ENCODE measurements at regions not wholly inside any gene's neighbourhood (a gene's known extent, or its start where the extent isn't known, plus 50 kb on each side); places are given as distances from the start of the nearest gene placed in this dataset.

DNA sequence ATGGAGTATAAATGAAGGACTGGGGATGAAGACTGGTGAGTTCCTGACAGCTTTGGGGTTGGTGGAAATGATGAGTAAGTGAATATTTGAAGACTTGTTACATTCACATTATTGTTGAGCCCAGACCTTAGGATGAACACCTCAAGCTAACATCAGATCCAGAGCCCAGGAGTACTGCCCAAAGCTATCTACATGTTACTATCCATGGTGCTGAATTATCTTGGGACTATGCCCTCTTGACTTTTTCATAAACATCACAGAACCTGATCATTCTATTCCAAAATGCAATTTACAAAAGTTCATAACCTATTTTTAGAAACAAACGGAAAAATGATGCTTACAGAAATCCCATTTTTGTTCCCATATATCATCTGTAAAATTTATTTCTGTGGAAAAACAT, 613.3 kb downstream of the TUSC7 start:
- DNase-seq = no peak

DNA sequence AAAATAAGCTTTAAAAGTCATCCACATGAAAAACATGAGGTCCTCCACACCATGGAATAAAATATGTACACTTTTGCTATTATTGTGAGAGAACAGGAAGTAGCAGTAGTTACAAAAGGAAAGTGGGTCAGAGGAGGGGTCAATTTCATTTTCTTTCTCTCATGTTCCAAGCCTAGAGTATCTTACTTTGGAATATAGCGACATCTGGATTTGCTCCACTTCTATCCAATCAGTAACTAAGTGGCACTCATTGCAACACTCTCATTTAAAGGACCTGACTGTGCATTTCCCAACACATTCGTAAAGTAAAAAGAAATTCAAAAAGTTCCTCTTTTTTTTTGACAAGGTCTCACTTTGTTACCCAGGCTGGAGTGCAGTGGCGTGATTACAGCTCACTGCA, 637.3 kb downstream of the TUSC7 start:
- no peak for DNase-seq

DNA sequence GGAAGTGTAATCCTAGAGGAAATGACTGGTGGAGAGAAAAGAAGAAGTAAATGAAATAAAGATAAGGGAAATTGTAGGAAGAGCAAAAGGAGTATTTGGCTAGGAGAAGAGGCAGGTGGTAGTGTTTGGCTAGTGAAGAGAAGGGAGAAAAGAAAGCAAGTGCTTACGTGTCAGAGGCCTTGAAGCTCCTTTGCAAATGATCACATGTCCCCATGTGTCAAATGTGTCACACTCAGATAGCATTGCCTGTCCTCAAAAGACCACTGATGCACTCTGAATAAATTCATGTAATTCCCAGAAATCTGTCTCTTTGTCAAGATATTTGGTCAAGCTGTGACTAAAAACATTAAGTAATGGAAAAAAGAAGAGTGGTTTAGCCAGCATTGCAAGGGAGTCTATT, 639.3 kb downstream of the TUSC7 start:
- DNase-seq = no peak

DNA sequence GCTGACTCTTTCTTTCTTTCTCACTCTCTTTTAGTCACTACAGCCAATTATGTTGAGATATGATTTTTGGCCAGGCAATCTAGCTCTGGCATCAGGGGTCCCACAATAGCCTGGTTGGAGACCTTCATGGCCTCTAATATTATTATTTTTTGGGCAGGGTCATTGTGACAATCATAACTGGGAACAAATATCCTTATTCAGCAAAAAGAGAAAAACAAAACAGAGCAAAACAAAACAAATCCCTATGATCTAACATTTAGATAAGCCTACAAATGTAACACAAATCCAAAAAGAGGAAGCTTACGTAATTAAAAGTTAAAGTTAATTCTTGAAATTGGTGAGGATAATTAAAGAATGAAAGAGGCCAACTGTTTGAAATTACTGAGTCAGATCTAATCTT, 640.0 kb downstream of the TUSC7 start:
- DNase-seq = no peak

DNA sequence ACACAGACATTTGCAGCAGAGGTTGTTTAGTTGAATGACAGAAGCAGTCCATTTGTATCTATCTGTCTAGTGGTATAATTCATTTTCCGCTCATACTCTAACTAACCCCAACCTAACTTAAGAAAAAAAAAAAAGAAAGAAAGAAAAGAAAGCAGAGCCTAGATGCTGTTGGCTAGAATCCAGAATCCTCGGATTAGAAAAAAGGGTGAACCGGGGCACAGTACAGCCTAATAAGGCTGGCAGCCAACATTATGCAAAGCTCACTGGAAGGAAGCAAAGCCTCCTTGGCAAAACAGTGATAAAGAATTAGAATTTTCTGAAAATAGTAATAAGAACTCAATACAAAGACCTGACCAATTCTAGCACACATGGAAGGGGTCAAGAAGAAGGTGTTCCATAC, 640.8 kb downstream of the TUSC7 start:
- no peak for DNase-seq

DNA sequence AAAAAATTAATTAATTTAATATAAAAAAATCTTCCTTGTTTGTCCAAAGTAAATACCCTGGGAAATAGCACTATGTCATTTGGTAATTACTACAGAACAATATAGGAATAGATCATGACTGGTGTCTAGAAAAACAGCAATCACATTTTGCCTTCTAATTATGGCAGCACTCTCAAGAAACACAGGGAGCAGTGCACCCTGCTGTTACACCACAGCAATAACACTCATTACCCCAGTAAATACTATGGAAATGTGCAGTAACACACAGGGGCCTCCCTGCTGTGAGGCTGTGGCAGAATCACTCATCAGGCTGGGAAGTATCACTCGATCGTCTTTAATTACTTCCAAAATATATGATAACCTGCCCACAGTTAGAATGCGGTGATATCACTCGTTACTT, 646.0 kb downstream of the TUSC7 start:
- no peak for DNase-seq

DNA sequence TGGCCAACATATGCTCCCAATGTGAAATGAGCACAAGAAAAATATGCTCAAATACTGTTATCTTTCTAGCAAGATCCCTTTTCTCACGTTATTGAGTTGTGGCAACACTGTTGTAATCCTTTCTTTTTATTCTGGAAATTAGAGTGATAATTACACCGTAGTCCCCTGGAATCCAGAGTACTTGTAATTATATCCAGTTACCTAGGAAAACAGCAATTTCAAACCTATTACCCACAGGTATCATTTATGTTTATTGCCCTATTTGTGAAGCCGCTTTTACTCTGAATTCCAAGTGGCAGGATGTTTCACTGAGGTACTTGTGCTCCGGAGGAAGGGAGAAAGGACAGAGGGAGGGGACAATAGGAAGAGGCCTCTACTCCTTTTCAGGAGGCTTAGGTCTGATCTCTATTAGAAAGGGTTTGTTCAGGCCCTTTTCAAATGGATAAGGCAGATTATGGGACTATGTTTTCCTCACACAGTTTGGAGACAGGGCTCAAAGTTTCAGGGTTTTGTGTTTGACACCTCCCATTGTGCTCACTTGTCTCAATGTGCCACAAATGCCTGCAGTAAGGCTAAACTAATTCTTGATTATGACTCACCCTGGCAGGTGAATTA, 646.6 kb downstream of the TUSC7 start:
- DNase-seq = no peak

DNA sequence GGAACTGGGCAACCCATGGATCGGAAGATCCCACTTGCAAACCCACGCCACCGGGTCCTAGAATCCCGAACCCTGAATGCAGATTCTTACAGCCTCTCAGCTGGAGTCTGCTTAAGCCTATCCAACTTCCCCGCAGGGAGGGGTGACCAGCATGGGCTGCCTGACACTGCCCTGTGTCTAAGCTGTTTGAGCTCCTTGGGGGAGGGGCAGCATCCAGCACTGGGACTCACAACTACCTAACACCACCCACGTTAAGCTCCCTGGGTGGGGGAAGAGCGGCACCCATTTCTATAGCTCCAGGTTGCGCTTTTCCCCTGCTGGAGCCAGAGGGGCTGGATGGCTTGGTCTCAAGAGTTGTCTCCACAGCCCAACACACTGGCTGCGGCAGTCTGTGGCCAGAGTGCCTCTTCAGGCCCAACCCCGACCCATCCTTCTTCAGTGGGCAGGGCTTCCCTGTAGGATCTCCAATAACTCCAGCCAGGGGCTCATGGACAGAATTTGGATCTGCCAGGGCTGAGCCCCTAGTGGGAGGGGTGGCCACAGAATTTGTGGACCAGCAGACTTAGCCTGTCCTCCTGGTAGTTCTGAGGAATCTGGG, 649.2 kb downstream of the TUSC7 start:
- DNase-seq = no peak

DNA sequence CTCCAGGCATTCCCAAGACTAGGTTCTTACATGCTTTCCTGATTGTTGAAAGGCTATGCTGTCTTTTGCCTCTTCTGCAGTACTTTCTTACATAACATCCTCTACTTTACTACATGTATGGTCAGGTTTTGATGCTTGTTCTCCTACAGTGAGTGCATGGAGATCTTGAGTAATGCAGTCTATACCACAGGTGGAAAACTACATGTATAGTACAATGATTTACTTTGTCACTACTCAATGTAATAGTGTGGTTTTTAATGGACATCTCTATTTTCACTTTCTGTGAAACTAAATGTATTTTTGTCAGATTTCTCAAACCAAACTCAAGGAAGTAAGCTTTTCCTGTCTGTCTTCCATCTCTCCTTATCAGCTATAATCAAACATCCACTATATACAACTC, 657.0 kb downstream of the TUSC7 start:
- no peak for DNase-seq

DNA sequence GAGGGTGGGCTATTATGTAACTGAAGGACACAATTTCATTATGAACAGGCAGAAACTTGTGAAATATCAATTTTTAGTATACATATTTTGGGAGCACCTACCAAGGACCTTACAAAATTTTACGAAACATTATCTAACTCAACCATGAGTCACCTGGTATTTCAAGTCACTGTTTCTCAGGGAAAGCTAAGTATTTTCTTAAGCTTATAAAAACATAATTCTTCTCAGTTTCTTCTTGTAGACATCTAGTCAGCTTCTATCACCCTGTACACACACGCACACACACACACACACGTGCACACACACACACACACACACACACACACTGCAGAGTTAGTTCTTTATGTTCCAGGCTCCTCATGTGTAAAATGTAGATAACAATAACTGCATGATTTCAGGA, 658.3 kb downstream of the TUSC7 start:
- DNase-seq = no peak

DNA sequence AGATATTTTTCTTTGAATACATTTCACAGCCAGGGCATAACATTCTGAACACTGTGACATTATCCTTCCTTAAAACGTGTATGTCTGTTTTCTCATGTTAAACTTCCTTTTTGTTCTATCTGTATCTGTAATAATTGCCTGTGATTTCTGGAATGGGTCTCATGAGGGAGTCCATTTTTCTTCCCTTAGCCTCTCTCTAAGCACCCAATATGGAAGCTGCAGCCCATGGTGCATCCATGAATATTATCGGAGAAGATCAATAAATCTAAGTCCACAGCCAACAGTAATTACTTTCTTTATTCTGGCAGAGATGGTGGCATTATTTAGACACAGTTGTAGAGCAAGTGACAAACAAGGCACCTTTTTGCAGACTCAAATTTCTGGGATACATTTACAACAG, 671.1 kb downstream of the TUSC7 start:
- DNase-seq = no peak

DNA sequence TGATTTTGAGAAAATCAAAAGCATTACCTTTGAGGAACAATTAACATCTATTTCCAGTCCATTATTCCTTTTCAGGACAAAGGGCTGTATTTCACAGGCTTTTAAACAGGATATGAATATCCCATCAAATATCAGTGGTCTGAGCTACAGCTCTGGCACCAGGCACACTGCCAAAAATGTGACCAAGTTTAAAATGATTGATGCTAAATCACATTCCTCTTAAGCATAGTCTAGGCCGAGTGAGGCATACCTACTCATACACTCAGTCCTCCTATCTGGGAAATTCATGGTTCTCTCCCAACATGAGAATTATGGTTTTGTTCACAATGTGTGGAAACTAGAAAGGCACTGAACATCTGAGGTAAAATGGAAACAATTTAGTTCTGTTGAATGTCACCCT, 683.5 kb downstream of the TUSC7 start:
- no peak for DNase-seq

DNA sequence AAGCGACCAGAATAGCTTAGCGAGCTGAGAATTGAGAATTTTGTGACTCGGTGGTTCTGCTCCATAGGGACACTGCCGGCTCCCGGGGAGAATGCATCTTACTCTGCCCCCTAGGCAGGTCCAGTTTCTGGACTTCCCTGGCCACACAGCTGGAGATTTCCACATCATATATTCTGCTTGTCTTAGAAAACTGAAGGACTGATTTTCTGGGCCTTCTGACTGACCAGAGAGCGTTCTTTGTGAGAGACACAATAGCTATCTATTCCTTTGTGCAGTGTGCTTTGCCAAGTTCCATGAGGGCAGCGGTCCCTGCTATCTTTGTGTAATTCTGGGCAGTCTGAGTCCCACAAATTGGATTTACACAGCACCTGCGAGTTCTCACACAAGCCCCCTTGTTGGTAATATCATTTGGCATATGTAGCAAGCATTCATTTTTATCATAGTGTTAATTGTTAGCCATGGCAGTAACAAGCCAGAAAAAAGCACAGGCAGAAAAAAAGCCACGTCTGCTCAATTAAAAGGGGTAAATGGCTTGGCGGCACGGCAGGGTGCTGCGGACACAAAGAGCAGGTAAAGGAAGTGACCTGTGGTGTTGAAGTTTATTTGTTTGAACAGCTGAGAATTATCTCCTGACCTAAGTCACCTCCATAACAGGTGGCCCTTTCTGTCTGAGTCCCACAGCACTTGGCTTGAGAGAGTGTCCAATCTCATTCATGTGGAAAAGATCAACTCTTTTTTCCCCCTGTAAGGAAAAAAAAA, 688.7 kb downstream of the TUSC7 start:
- no peak for DNase-seq

DNA sequence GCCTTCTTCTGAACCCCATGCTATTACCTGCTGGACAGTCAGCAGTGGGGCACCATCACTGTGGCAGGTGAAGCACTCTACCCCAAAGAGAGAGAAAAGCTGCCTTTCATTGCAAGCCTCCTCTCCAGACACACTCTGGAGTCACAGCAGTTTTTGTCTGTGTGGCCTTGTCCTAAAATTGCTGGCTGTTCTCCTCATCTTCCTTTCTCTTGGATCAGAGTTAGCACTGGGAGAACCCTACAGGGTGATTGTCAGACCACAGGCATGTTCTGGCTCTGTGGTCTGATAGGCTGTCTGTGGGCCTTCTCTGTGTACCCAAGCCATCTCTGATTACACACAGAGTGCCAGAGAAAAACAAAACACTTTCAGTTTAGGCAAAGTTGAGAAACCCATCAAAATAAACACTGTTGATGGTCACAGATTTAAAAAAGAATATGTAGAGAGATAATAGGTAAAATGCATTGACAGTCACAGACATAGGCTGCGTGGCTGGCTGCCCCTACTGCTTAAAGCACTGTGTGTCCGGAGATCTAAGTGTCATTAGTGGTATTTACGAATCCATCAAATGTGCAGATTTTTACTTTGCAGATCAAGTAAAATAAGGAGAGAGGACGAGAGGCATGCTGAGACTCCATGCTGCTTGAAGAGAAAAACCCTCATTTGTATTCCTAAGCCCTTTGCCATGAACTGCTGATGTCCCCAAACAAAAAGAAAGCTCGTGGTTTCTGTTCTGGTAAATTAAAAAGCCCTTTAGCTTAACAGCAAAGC, 689.9 kb downstream of the TUSC7 start:
- no peak for DNase-seq

DNA sequence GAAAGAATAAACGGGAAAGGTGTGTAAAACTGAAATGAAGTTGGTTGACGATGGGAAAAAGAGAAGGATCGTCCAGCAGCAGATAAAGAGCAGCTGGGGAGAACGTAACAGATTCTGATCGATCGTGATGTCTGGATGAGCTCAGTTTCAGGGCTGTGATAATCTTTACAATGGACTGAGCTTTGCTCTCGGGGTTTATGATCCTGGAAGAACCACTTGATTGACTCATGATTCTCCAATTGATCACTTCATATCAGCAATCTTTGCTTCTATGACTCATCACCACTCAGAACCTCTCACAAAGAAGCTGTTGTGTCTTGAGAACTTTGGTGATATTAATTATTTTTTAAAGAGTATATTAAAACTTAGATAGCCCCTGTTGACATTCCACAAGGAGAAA, 690.7 kb downstream of the TUSC7 start:
- no peak for DNase-seq

DNA sequence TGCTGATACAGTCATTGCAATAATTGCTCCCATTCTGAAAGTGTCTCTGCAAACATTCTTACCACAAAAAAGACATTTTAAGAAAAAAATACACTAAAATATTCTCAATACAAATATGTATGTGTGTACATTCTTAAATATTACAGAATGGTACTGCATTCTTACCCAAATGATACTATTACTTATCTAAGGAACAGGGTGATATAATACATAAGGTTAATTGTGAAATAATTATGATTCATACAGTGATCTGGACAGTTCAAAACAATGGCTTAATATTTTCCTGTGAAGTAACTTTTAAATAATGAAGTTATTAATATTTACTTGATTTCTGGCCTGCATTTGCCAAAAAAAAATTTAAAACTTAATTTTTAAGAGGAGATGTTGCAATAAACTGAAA, 694.6 kb downstream of the TUSC7 start:
- DNase-seq = no peak

DNA sequence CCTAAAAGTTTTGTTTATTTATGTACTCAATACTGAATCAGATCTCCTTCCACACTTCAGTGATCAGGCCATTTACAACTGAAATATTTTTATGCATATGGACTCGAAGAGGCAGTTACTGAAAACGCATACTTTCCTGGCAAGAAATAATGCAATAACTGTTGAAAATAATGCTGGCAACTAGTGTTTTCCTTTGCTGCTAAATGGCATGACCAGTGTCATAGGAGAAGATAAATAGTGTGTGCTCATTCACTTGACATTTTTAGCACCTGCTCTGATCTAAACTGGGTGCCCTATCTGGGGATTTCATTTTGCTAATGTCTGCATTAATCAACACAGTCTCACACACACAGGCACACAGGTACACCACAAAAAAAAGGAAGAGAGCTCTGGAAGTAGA, 695.2 kb downstream of the TUSC7 start:
- DNase-seq = no peak

DNA sequence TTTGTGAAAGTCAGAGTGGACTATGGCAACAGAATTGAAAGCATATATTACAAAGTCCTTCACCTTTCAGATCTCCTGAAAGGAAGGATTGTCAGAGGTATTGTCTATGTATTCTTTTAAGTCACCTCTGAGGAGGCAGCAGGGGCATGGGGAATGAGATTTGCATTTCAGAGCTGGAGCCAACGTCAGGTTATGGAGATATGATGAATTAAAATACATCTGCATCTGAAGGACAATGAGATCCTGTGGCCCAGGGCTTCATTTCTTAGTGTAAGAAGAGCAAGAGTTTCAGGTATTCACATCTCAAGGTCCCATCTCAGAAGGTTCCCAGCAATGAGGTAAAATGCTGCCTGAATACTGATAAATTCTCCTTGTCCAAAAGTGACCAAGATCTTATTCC, 695.8 kb downstream of the TUSC7 start:
- no peak for DNase-seq

DNA sequence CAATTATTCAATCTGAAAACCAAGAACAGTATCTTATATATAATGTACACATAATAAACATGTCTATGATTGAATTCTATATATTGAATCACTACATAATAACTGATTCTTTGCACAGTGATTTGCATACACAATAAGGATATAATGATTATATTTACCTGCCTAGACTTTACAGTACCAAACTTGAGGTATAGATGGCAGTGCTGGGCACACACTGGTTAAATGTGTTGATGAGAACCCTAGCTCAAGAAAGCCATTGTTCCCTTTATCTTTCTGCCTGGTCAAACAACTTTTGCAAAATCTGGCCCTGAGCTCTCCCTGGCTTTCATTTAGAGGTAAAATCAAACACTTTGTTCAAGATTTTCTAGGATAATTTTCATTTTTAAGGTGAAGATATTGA, 697.7 kb downstream of the TUSC7 start:
- DNase-seq = no peak

DNA sequence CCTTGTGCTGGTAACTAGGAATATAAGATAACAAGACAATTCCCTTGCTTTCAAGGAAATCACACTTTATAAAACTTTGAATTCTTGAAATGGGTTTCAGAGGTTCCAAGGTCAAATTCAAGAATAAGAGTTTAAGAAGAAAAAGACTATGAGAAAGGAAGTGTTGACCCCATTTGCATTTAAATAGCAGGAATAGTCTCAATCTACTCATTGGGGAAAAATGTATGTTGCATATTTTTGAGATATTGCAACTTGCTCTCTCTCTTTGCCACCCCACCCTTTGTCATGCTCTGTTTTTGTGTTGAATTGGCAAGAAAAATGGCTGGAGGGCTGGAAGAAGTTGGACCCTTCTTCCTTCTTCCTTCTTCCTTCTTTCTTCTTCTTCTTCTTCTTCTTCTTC, 699.2 kb downstream of the TUSC7 start:
- no peak for DNase-seq

DNA sequence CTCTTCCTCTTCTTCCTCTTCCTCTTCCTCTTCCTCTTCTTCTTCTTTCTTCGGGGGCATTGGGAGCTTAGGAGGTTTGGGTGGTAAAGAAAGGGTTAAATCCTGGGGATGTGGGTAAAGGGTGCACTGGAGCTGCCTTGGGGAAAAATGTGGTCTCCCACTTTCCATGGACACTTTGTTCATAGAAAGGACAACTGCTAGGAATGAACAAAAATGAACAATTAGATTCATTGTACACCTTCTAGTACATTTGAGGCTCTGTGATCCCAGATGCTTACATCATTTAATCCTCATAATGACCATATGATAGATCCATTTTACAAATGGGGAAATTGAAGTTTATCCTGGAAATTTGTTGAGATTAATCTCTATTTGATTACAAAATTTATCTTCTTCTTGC, 699.7 kb downstream of the TUSC7 start:
- DNase-seq = no peak

DNA sequence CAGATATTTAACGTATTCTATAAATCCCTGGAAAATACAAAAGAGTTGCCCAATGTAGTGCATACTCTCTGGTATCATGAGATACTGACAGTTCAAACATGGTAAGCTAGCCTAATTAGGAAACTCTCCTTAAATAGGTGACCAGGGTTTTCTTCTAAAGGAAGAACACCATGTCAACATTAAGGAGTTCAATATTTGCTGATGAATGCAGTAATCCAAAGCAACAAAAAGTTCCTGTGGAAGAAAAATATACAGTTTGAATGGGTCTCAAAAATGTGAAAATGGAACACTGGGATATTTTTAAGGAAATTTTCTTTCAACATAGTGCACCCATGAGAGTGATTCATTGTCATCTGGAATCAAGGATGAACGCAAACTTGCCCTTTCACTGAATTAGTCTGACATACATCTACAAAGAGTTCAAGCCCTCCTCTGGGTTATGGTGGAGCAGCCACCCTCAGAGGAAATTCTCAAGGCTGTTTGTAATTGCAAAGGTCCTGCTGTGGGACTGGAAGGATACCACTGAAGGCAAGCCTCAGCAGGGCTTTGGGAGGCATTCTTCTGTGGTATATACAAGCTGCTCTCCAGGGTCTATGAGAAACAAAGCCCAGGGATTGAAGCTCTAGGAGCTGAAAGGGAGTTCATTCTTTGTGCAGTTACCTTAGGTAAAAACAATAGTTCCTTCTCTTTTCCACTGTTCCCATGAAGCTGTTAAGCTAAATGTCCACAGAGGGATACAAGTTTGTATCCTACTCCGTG, 700.3 kb downstream of the TUSC7 start:
- DNase-seq = no peak

DNA sequence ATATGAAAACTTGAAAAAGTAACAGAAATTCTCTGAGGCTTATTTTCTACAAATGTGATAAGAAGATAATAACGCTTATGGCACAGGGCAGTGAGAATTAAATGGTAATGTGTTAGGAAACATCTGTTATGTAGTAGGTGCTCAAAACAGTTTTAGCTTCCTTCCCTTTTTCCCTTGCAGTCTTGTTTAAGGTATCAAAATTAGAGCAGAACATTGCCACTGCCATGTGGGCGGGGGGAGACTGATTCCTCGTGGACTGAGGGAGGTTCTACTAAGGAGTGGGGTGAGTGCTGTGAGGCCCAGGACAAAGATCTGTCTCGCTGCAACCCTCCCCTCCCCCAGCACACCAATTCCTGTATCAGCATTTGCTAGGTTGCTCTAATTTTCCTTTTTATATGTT, 702.4 kb downstream of the TUSC7 start:
- DNase-seq = no peak
